Panc1 (cell line): ENCODE measurements at regions not wholly inside any gene's neighbourhood (a gene's known extent, or its start where the extent isn't known, plus 50 kb on each side); places are given as distances from the start of the nearest gene placed in this dataset.

ENCODE experiments used
- CTCF ChIP-seq: fragments of 450-650 bp; IDR thresholded peaks from 2 replicates; pipeline ENCODE4 v1.5.1; 2017; ENCODE audit warnings: mild to moderate bottlenecking
- TCF7L2 ChIP-seq: IDR thresholded peaks from 2 replicates; pipeline ENCODE4 v1.6.1; 2011; ENCODE audit warnings: mild to moderate bottlenecking, low read depth, low read length, inconsistent platforms

- TF ChIP-seq CTCF: no peak
- no peak for TF ChIP-seq TCF7L2
Measured at GRCh38 chrX:128599632-128600031, 547.4 kb upstream of the ACTRT1 start.
